ENCODE measurements at regions not wholly inside any gene's neighbourhood (a gene's known extent, or its start where the extent isn't known, plus 50 kb on each side); places are given as distances from the start of the nearest gene placed in this dataset.
A peak's percentile ranks its signal among the peaks of the same experiment; 100 is the strongest.

DNA sequence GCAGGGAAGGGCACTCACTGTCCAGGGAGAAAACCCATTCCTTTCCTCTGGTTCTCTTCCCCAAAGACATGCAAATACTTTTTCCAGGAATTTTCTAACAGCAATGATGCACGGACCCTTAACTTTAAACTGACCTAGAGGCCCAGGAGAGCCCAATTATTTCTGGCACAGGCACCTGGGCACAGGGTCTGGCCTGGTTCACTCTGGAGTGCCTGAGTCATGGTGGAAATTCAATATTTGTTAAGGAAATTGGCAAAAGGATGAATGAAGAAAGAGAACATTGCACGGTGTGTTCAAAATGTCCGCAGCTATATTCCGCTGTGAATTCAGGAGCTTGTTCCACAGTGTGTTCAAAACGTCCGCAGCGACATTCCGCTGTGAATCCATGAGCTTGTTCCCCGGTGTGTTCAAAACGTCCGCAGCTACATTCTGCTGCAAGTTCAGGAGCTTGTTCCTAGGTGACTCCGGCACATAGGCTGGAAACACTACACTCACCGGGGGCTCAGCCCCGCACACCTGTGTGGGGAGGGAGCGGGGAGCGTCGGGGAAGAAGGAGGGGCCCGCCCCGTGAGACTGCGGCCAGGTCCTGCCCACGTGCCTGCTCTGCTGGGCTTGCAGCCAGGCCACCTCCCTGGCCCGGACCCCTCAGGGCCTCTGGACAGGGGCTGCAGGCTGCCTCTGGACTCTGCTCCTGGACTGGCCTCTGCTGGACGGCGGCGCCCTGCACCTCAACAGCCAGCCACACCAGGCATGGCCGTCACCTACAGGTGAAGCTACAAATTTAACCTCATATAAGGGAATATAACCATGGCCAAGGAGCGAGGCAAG lies 72.0 kb upstream of the FAM20C start:
- no peaks in the 10 kb centered on the region; the same call in 1 of the 3 replicates for H3K36me3 Mint-ChIP-seq (ENCODE audit: low read depth)
- H4K20me1 ChIP-seq (replicated peaks; ENCODE audit: insufficient read depth): no peaks in the 10 kb centered on the region
- TF ChIP-seq ZNF114 (CRISPR knock-in tag; IDR thresholded peaks at IDR 0.05) (no peak), JUNB (IDR thresholded peaks at IDR 0.05; ENCODE audit: unreplicated experiment) (no peak), STAT1 (IDR thresholded peaks at IDR 0.05; ENCODE audit: unreplicated experiment) (no peak), NANOG (IDR thresholded peaks at IDR 0.05; ENCODE audit: borderline replicate concordance) (no peak), EZH2 (IDR thresholded peaks at IDR 0.05; ENCODE audit: low read depth, unreplicated experiment) (no peak), ZNF331 (CRISPR knock-in tag; IDR thresholded peaks at IDR 0.05; ENCODE audit: low read depth) (no peak), EZH2phosphoT487 (IDR thresholded peaks at IDR 0.05; ENCODE audit: unreplicated experiment) (no peak), POLR2AphosphoS5 (IDR thresholded peaks at IDR 0.05; ENCODE audit: low read depth) (no peak), CREB1 (CRISPR knock-in tag; IDR thresholded peaks at IDR 0.05; ENCODE audit: low read depth) (no peak)
- TF ChIP-seq, protein P1, sequence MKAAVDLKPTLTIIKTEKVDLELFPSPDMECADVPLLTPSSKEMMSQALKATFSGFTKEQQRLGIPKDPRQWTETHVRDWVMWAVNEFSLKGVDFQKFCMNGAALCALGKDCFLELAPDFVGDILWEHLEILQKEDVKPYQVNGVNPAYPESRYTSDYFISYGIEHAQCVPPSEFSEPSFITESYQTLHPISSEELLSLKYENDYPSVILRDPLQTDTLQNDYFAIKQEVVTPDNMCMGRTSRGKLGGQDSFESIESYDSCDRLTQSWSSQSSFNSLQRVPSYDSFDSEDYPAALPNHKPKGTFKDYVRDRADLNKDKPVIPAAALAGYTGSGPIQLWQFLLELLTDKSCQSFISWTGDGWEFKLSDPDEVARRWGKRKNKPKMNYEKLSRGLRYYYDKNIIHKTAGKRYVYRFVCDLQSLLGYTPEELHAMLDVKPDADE (IDR thresholded peaks at IDR 0.05): no peak
- TF ChIP-seq, protein P2, sequence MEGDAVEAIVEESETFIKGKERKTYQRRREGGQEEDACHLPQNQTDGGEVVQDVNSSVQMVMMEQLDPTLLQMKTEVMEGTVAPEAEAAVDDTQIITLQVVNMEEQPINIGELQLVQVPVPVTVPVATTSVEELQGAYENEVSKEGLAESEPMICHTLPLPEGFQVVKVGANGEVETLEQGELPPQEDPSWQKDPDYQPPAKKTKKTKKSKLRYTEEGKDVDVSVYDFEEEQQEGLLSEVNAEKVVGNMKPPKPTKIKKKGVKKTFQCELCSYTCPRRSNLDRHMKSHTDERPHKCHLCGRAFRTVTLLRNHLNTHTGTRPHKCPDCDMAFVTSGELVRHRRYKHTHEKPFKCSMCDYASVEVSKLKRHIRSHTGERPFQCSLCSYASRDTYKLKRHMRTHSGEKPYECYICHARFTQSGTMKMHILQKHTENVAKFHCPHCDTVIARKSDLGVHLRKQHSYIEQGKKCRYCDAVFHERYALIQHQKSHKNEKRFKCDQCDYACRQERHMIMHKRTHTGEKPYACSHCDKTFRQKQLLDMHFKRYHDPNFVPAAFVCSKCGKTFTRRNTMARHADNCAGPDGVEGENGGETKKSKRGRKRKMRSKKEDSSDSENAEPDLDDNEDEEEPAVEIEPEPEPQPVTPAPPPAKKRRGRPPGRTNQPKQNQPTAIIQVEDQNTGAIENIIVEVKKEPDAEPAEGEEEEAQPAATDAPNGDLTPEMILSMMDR (conservative IDR thresholded peaks at IDR 0.05; ENCODE audit: low read depth in 2 of 2): no peak
- TF ChIP-seq, protein P3, sequence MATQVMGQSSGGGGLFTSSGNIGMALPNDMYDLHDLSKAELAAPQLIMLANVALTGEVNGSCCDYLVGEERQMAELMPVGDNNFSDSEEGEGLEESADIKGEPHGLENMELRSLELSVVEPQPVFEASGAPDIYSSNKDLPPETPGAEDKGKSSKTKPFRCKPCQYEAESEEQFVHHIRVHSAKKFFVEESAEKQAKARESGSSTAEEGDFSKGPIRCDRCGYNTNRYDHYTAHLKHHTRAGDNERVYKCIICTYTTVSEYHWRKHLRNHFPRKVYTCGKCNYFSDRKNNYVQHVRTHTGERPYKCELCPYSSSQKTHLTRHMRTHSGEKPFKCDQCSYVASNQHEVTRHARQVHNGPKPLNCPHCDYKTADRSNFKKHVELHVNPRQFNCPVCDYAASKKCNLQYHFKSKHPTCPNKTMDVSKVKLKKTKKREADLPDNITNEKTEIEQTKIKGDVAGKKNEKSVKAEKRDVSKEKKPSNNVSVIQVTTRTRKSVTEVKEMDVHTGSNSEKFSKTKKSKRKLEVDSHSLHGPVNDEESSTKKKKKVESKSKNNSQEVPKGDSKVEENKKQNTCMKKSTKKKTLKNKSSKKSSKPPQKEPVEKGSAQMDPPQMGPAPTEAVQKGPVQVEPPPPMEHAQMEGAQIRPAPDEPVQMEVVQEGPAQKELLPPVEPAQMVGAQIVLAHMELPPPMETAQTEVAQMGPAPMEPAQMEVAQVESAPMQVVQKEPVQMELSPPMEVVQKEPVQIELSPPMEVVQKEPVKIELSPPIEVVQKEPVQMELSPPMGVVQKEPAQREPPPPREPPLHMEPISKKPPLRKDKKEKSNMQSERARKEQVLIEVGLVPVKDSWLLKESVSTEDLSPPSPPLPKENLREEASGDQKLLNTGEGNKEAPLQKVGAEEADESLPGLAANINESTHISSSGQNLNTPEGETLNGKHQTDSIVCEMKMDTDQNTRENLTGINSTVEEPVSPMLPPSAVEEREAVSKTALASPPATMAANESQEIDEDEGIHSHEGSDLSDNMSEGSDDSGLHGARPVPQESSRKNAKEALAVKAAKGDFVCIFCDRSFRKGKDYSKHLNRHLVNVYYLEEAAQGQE (IDR thresholded peaks at IDR 0.05; ENCODE audit: unreplicated experiment): no peak
- TF ChIP-seq, protein P4, sequence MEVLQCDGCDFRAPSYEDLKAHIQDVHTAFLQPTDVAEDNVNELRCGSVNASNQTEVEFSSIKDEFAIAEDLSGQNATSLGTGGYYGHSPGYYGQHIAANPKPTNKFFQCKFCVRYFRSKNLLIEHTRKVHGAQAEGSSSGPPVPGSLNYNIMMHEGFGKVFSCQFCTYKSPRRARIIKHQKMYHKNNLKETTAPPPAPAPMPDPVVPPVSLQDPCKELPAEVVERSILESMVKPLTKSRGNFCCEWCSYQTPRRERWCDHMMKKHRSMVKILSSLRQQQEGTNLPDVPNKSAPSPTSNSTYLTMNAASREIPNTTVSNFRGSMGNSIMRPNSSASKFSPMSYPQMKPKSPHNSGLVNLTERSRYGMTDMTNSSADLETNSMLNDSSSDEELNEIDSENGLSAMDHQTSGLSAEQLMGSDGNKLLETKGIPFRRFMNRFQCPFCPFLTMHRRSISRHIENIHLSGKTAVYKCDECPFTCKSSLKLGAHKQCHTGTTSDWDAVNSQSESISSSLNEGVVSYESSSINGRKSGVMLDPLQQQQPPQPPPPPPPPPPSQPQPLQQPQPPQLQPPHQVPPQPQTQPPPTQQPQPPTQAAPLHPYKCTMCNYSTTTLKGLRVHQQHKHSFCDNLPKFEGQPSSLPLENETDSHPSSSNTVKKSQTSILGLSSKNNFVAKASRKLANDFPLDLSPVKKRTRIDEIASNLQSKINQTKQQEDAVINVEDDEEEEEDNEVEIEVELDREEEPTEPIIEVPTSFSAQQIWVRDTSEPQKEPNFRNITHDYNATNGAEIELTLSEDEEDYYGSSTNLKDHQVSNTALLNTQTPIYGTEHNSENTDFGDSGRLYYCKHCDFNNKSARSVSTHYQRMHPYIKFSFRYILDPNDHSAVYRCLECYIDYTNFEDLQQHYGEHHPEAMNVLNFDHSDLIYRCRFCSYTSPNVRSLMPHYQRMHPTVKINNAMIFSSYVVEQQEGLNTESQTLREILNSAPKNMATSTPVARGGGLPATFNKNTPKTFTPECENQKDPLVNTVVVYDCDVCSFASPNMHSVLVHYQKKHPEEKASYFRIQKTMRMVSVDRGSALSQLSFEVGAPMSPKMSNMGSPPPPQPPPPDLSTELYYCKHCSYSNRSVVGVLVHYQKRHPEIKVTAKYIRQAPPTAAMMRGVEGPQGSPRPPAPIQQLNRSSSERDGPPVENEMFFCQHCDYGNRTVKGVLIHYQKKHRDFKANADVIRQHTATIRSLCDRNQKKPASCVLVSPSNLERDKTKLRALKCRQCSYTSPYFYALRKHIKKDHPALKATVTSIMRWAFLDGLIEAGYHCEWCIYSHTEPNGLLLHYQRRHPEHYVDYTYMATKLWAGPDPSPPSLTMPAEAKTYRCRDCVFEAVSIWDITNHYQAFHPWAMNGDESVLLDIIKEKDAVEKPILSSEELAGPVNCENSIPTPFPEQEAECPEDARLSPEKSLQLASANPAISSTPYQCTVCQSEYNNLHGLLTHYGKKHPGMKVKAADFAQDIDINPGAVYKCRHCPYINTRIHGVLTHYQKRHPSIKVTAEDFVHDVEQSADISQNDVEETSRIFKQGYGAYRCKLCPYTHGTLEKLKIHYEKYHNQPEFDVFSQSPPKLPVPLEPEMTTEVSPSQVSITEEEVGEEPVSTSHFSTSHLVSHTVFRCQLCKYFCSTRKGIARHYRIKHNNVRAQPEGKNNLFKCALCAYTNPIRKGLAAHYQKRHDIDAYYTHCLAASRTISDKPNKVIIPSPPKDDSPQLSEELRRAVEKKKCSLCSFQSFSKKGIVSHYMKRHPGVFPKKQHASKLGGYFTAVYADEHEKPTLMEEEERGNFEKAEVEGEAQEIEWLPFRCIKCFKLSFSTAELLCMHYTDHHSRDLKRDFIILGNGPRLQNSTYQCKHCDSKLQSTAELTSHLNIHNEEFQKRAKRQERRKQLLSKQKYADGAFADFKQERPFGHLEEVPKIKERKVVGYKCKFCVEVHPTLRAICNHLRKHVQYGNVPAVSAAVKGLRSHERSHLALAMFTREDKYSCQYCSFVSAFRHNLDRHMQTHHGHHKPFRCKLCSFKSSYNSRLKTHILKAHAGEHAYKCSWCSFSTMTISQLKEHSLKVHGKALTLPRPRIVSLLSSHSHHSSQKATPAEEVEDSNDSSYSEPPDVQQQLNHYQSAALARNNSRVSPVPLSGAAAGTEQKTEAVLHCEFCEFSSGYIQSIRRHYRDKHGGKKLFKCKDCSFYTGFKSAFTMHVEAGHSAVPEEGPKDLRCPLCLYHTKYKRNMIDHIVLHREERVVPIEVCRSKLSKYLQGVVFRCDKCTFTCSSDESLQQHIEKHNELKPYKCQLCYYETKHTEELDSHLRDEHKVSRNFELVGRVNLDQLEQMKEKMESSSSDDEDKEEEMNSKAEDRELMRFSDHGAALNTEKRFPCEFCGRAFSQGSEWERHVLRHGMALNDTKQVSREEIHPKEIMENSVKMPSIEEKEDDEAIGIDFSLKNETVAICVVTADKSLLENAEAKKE (CRISPR knock-in tag; IDR thresholded peaks at IDR 0.05): no peak
- H2AFZ ChIP-seq: peak overlapping the region; percentile 91
- H3K27ac ChIP-seq (ENCODE audit: low read depth): no peak overlapping the region
- peaks cover 13% of the 10 kb centered on the region; the same call in 1 of the 2 replicates for H3F3A ChIP-seq (replicated peaks; ENCODE audit: low read depth)
- peaks cover 23% of the 10 kb centered on the region for H3K27me3 Mint-ChIP-seq (ENCODE audit: insufficient read depth, low read depth, poor library complexity)
- DNase-seq (ENCODE audit: low spot score) (peak; percentile 39), ATAC-seq (peak; percentile 43)
- H3K36me3 ChIP-seq (ENCODE audit: insufficient read depth): no peaks in the 10 kb centered on the region
- H3K9me2 ChIP-seq (ENCODE audit: insufficient read depth): no peaks in the 10 kb centered on the region
- H3K9me3 Mint-ChIP-seq: no peaks in the 10 kb centered on the region; the same call in 2 of the 3 replicates
- H3K4me3 Mint-ChIP-seq: peak overlapping the region; percentile 34; the same call in 1 of the 3 replicates
- H3K4me1 Mint-ChIP-seq: peaks cover 48% of the 10 kb centered on the region
- H3K4me1 ChIP-seq (ENCODE audit: insufficient read depth): peaks cover 38% of the 10 kb centered on the region
- peak overlapping the region; percentile 66 for H3K4me2 ChIP-seq
- H3K79me2 ChIP-seq (replicated peaks; ENCODE audit: insufficient read depth): no peaks in the 10 kb centered on the region
- no peak overlapping the region; the same call in 1 of the 2 replicates for H3K27ac Mint-ChIP-seq
- H3K4me3 ChIP-seq: 0 out of 2 replicates have a peak overlapping the region, but pooled peaks have one; percentile 17
- H3K27me3 ChIP-seq (ENCODE audit: insufficient read depth): no peaks in the 10 kb centered on the region; the same call in 1 of the 2 replicates

All from GM23338 (cell line).